ENCODE measurements at regions not wholly inside any gene's neighbourhood (a gene's known extent, or its start where the extent isn't known, plus 50 kb on each side); places are given as distances from the start of the nearest gene placed in this dataset.

DNA sequence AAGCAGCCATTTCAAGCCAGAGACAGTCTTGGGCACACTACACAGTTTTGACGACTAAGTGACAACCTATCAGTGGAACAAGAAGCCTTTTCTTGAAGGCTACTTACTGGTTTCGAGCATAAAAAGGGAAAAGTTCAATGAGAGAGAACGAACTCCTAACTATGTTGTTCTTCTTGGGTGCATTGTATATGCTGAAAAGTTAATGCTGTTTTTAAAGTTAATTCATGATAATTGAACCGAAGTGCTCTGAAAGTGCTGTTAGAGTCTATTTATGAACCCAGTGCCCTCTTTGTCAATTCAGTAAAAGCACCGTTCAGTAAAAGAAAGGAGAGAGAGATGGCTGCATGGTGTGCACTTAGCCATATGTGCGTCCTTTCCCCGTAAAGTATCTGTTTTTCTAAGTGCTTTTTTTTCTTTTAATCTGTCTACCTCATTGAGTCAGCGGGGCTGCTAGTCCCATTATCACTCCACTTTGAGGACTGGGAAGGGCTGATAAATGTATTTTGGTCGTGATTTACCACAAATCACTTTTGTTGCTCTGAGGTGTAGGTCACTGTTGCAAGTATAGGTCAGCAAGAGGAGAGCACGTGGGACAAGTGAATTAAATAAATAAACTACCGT lies 380.7 kb upstream of the GOLIM4 start:
- no peak overlapping the region for H2AFZ ChIP-seq (ENCODE audit: low read depth, low read length)
- peak overlapping the region; percentile 34 for H3K4me3 ChIP-seq (ENCODE audit: low read length)
- no peaks in the 10 kb centered on the region for H3K79me2 ChIP-seq (replicated peaks; ENCODE audit: insufficient read depth, low read length)
- H3F3A ChIP-seq (ENCODE audit: insufficient read depth, low read length, poor library complexity, severe bottlenecking): no peaks in the 10 kb centered on the region
- H3K9me3 ChIP-seq (ENCODE audit: low read length): no peaks in the 10 kb centered on the region
- H3K9ac ChIP-seq (ENCODE audit: low read length): no peak overlapping the region
- peak overlapping the region; percentile 58 for H3K27ac ChIP-seq (ENCODE audit: low read length)
- no peaks in the 10 kb centered on the region for H3K27me3 ChIP-seq (ENCODE audit: insufficient read depth, low read depth, low read length)
- H4K20me1 ChIP-seq (ENCODE audit: insufficient read depth): no peaks in the 10 kb centered on the region
- peak overlapping the region; percentile 4 for H3K4me2 ChIP-seq (ENCODE audit: low read length)
- TF ChIP-seq RAD21 (conservative IDR thresholded peaks at IDR 0.05): no peak
- peak; percentile 83 for TF ChIP-seq EP300 (conservative IDR thresholded peaks at IDR 0.05; ENCODE audit: poor library complexity, severe bottlenecking)
- no peak for TF ChIP-seq TAF1 (IDR thresholded peaks at IDR 0.05; ENCODE audit: low read depth)
- peak; percentile 79 for TF ChIP-seq POLR2AphosphoS5 (IDR thresholded peaks at IDR 0.05)
- TF ChIP-seq, protein P1, sequence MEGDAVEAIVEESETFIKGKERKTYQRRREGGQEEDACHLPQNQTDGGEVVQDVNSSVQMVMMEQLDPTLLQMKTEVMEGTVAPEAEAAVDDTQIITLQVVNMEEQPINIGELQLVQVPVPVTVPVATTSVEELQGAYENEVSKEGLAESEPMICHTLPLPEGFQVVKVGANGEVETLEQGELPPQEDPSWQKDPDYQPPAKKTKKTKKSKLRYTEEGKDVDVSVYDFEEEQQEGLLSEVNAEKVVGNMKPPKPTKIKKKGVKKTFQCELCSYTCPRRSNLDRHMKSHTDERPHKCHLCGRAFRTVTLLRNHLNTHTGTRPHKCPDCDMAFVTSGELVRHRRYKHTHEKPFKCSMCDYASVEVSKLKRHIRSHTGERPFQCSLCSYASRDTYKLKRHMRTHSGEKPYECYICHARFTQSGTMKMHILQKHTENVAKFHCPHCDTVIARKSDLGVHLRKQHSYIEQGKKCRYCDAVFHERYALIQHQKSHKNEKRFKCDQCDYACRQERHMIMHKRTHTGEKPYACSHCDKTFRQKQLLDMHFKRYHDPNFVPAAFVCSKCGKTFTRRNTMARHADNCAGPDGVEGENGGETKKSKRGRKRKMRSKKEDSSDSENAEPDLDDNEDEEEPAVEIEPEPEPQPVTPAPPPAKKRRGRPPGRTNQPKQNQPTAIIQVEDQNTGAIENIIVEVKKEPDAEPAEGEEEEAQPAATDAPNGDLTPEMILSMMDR (IDR thresholded peaks at IDR 0.05; ENCODE audit: poor library complexity, severe bottlenecking): no peak
- TF ChIP-seq, protein P2, sequence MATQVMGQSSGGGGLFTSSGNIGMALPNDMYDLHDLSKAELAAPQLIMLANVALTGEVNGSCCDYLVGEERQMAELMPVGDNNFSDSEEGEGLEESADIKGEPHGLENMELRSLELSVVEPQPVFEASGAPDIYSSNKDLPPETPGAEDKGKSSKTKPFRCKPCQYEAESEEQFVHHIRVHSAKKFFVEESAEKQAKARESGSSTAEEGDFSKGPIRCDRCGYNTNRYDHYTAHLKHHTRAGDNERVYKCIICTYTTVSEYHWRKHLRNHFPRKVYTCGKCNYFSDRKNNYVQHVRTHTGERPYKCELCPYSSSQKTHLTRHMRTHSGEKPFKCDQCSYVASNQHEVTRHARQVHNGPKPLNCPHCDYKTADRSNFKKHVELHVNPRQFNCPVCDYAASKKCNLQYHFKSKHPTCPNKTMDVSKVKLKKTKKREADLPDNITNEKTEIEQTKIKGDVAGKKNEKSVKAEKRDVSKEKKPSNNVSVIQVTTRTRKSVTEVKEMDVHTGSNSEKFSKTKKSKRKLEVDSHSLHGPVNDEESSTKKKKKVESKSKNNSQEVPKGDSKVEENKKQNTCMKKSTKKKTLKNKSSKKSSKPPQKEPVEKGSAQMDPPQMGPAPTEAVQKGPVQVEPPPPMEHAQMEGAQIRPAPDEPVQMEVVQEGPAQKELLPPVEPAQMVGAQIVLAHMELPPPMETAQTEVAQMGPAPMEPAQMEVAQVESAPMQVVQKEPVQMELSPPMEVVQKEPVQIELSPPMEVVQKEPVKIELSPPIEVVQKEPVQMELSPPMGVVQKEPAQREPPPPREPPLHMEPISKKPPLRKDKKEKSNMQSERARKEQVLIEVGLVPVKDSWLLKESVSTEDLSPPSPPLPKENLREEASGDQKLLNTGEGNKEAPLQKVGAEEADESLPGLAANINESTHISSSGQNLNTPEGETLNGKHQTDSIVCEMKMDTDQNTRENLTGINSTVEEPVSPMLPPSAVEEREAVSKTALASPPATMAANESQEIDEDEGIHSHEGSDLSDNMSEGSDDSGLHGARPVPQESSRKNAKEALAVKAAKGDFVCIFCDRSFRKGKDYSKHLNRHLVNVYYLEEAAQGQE (IDR thresholded peaks at IDR 0.05; ENCODE audit: borderline replicate concordance): peak; percentile 32
- H3K36me3 ChIP-seq (ENCODE audit: insufficient read depth, low read length): no peaks in the 10 kb centered on the region
- no peaks in the 10 kb centered on the region for H3K9me2 ChIP-seq (ENCODE audit: insufficient read depth, low read length)

DNA sequence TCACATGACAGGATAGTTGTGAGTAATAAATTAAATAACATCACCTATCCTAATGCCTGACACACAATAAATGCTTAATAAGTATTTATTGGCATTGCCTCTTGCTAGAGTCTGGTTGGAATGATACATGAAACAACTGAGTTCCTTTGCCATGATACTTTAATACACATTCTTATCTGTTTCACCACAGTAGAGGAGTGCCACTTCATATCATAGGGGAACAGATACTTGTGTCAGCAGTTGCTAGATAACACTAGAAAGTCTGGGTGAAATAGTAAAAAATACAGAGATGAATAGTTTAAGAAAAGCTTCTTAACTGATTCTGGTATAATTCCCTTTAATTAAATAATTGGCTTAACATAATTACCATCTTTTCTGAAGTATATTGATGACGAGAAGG lies 380.0 kb upstream of the GOLIM4 start:
- Histone ChIP-seq H3K27me3 (ENCODE audit: insufficient read depth, low read depth, low read length) (no peaks in the 10 kb centered on the region), H4K20me1 (ENCODE audit: insufficient read depth) (no peaks in the 10 kb centered on the region), H3K36me3 (ENCODE audit: insufficient read depth, low read length) (no peaks in the 10 kb centered on the region), H3K79me2 (replicated peaks; ENCODE audit: insufficient read depth, low read length) (no peaks in the 10 kb centered on the region), H3K9me3 (ENCODE audit: low read length) (no peaks in the 10 kb centered on the region), H3K27ac (ENCODE audit: low read length) (peak overlapping the region; percentile 58), H2AFZ (ENCODE audit: low read depth, low read length) (no peak overlapping the region), H3K4me3 (ENCODE audit: low read length) (no peak overlapping the region), H3K9me2 (ENCODE audit: insufficient read depth, low read length) (no peaks in the 10 kb centered on the region), H3K4me2 (ENCODE audit: low read length) (no peak overlapping the region), H3K9ac (ENCODE audit: low read length) (no peak overlapping the region), H3F3A (ENCODE audit: insufficient read depth, low read length, poor library complexity, severe bottlenecking) (no peaks in the 10 kb centered on the region)
- TF ChIP-seq MXI1 (conservative IDR thresholded peaks at IDR 0.05; ENCODE audit: poor library complexity, severe bottlenecking) (no peak), POLR2AphosphoS5 (IDR thresholded peaks at IDR 0.05) (no peak), EP300 (conservative IDR thresholded peaks at IDR 0.05; ENCODE audit: poor library complexity, severe bottlenecking) (no peak), EZH2 (IDR thresholded peaks at IDR 0.05; ENCODE audit: borderline replicate concordance, insufficient read depth, low read length, poor library complexity, severe bottlenecking) (no peak), RAD21 (conservative IDR thresholded peaks at IDR 0.05) (no peak), SMC3 (conservative IDR thresholded peaks at IDR 0.05; ENCODE audit: poor library complexity) (no peak), TAF1 (IDR thresholded peaks at IDR 0.05; ENCODE audit: low read depth) (no peak)
- TF ChIP-seq, protein P1 (IDR thresholded peaks at IDR 0.05; ENCODE audit: poor library complexity, severe bottlenecking): no peak
- TF ChIP-seq, protein P2 (IDR thresholded peaks at IDR 0.05; ENCODE audit: borderline replicate concordance): no peak
